Prostate gland (tissue), 2 donors: ENCODE measurements at regions not wholly inside any gene's neighbourhood (a gene's known extent, or its start where the extent isn't known, plus 50 kb on each side); places are given as distances from the start of the nearest gene placed in this dataset.

Experiments used
- POLR2A ChIP-seq: fragments of 450-650 bp; IDR thresholded peaks from one replicate; pipeline ENCODE4 v1.6.1; 2016; ENCODE audit warnings: antibody characterized with exemption, mild to moderate bottlenecking
- POLR2AphosphoS5 ChIP-seq: sonication (generic); formaldehyde crosslinking; IDR thresholded peaks from one replicate; pipeline ENCODE4 v1.6.1; 2017; ENCODE audit warnings: antibody characterized with exemption
- TF ChIP-seq, protein P1 (sequence below), 4 experiments: fragments of 200-600 bp in 2 of 4; fragments of 450-650 bp in 2 of 4; sonication (generic) in 2 of 4; IDR thresholded peaks; 1 replicate in 3 of 4; 2 replicates in 1 of 4; pipeline ENCODE4 v1.5.1; 2016 to 2019; ENCODE audit warnings: antibody characterized with exemption in 4 of 4, mild to moderate bottlenecking in 2 of 4, moderate library complexity in 2 of 4

DNA sequence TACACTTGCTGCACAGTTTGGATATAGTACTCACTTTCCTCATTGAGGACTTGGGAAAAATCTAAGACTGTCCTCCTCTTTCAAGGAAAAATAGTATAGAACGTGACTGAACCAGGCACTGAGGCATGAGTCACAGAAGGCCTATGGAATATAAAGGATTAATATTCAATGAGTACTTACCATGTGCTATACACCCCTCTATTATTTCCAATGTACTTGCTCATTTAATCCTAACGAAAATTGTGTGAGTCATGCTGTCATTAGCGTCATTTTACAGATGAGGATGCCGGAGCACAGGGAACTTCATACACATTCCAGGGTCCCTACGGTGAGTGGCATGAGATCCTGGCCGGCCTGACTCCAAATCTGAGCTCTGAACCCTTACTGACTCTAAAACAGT lies 2136.2 kb upstream of the TENM3 start:
- TF ChIP-seq POLR2A, result no peak
- TF ChIP-seq, protein P1, sequence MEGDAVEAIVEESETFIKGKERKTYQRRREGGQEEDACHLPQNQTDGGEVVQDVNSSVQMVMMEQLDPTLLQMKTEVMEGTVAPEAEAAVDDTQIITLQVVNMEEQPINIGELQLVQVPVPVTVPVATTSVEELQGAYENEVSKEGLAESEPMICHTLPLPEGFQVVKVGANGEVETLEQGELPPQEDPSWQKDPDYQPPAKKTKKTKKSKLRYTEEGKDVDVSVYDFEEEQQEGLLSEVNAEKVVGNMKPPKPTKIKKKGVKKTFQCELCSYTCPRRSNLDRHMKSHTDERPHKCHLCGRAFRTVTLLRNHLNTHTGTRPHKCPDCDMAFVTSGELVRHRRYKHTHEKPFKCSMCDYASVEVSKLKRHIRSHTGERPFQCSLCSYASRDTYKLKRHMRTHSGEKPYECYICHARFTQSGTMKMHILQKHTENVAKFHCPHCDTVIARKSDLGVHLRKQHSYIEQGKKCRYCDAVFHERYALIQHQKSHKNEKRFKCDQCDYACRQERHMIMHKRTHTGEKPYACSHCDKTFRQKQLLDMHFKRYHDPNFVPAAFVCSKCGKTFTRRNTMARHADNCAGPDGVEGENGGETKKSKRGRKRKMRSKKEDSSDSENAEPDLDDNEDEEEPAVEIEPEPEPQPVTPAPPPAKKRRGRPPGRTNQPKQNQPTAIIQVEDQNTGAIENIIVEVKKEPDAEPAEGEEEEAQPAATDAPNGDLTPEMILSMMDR (IDR thresholded peaks at IDR 0.05), result no peak
- no peak for TF ChIP-seq POLR2AphosphoS5
